ENCODE measurements at regions not wholly inside any gene's neighbourhood (a gene's known extent, or its start where the extent isn't known, plus 50 kb on each side); places are given as distances from the start of the nearest gene placed in this dataset.

DNA sequence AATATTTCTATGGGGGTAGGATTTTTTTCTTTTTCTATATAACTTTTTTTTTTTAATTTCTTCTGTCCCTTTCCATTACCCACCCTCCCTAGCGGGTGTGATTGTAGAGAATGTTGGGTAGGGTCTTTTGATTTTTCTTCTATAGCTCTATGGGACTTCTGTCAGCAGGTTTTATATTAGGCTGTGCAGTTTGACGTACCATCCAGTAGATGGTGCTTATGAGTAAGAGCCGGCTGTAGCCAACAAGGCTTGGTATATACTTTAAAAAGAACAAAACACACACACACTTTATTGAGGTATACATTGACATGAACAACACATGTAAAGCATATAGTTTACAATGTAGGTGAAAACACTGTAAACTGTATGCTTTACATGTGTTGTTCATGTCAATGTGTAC, 247.9 kb upstream of the POF1B start:
- WGBS (ENCODE audit: insufficient coverage, low coverage, missing lambda C conversion rate) = 0% methylated on average over 2 of the region's 3 CpGs
- no peaks in the 10 kb centered on the region for H3K4me1 ChIP-seq (replicated peaks in 1 of 2; ENCODE audit: control insufficient read depth in 2 of 2, insufficient read depth in 2 of 2, low read length in 2 of 2)
- no peaks in the 10 kb centered on the region for H3K79me2 ChIP-seq (ENCODE audit: control insufficient read depth, insufficient read depth, low read length)
- H3K36me3 ChIP-seq (ENCODE audit: control insufficient read depth, insufficient read depth, low read length) = no peaks in the 10 kb centered on the region
- H3K27ac ChIP-seq (ENCODE audit: extremely low read depth, low read depth, low read length) = no peak overlapping the region
- no peak overlapping the region for H2AFZ ChIP-seq (ENCODE audit: low read depth, low read length)
- POLR2A ChIA-PET = no interaction called here
- ATAC-seq = no peak
- H3K9me3 ChIP-seq (replicated peaks; ENCODE audit: control insufficient read depth, insufficient read depth, low read depth, low read length) = no peaks in the 10 kb centered on the region
- CTCF ChIA-PET (ENCODE audit: low intra/inter-chr PET ratio) = no interaction called here
- no peak overlapping the region for H3K4me2 ChIP-seq (ENCODE audit: insufficient read depth, low read length)
- BruUV-seq (replicated peaks) = no TSS peak
- no peaks in the 10 kb centered on the region for H4K20me1 ChIP-seq (replicated peaks; ENCODE audit: control insufficient read depth, insufficient read depth, low read length)
- no peak overlapping the region for H3K4me3 ChIP-seq
- TF ChIP-seq, protein P1, sequence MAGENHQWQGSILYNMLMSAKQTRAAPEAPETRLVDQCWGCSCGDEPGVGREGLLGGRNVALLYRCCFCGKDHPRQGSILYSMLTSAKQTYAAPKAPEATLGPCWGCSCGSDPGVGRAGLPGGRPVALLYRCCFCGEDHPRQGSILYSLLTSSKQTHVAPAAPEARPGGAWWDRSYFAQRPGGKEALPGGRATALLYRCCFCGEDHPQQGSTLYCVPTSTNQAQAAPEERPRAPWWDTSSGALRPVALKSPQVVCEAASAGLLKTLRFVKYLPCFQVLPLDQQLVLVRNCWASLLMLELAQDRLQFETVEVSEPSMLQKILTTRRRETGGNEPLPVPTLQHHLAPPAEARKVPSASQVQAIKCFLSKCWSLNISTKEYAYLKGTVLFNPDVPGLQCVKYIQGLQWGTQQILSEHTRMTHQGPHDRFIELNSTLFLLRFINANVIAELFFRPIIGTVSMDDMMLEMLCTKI (IDR thresholded peaks at IDR 0.05; ENCODE audit: partially characterized antibody) = no peak
- TF ChIP-seq PRPF4 (IDR thresholded peaks at IDR 0.05; ENCODE audit: insufficient read depth, low read depth, low read length, poor library complexity, severe bottlenecking) (no peak), ZNF77 (CRISPR knock-in tag; IDR thresholded peaks at IDR 0.05) (no peak), ZNF445 (CRISPR knock-in tag; IDR thresholded peaks at IDR 0.05; ENCODE audit: low read depth) (no peak), POLR2G (IDR thresholded peaks at IDR 0.05; ENCODE audit: low read depth, low read length) (no peak), MEF2A (IDR thresholded peaks at IDR 0.05; ENCODE audit: control insufficient read depth, low read depth, low read length) (no peak), KDM4B (IDR thresholded peaks at IDR 0.05; ENCODE audit: borderline replicate concordance in 2 of 2, low read depth in 1 of 2) (no peak), ZNF354B (CRISPR knock-in tag; IDR thresholded peaks at IDR 0.05) (no peak), ASH1L (IDR thresholded peaks at IDR 0.05; ENCODE audit: borderline replicate concordance, low read depth, partially characterized antibody) (no peak), ZFP30 (CRISPR knock-in tag; IDR thresholded peaks at IDR 0.05; ENCODE audit: borderline replicate concordance) (no peak), ARHGAP35 (IDR thresholded peaks at IDR 0.05; ENCODE audit: partially characterized antibody) (no peak), RAD21 (CRISPR knock-in tag; conservative IDR thresholded peaks at IDR 0.05 in 1 of 2, IDR thresholded peaks at IDR 0.05 in 1 of 2) (peak in 1 of 2 experiments; percentile 38; a peak in 2 of 4 replicates)
- TF ChIP-seq, protein P2, sequence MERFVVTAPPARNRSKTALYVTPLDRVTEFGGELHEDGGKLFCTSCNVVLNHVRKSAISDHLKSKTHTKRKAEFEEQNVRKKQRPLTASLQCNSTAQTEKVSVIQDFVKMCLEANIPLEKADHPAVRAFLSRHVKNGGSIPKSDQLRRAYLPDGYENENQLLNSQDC (CRISPR knock-in tag; IDR thresholded peaks at IDR 0.05) = no peak
- TF ChIP-seq, protein P3, sequence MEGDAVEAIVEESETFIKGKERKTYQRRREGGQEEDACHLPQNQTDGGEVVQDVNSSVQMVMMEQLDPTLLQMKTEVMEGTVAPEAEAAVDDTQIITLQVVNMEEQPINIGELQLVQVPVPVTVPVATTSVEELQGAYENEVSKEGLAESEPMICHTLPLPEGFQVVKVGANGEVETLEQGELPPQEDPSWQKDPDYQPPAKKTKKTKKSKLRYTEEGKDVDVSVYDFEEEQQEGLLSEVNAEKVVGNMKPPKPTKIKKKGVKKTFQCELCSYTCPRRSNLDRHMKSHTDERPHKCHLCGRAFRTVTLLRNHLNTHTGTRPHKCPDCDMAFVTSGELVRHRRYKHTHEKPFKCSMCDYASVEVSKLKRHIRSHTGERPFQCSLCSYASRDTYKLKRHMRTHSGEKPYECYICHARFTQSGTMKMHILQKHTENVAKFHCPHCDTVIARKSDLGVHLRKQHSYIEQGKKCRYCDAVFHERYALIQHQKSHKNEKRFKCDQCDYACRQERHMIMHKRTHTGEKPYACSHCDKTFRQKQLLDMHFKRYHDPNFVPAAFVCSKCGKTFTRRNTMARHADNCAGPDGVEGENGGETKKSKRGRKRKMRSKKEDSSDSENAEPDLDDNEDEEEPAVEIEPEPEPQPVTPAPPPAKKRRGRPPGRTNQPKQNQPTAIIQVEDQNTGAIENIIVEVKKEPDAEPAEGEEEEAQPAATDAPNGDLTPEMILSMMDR (IDR thresholded peaks at IDR 0.05 in 2 of 3, conservative IDR thresholded peaks at IDR 0.05 in 1 of 3; ENCODE audit: insufficient read depth in 2 of 3, low read depth in 1 of 3, low read length in 3 of 3) = peak in 2 of 3 experiments; percentile 25 to 40; a peak in 2 of 6 replicates
- TF ChIP-seq, protein P4, sequence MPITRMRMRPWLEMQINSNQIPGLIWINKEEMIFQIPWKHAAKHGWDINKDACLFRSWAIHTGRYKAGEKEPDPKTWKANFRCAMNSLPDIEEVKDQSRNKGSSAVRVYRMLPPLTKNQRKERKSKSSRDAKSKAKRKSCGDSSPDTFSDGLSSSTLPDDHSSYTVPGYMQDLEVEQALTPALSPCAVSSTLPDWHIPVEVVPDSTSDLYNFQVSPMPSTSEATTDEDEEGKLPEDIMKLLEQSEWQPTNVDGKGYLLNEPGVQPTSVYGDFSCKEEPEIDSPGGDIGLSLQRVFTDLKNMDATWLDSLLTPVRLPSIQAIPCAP (CRISPR knock-in tag; IDR thresholded peaks at IDR 0.05; ENCODE audit: borderline replicate concordance) = no peak
- no peak for FAIRE-seq
- H3K27me3 ChIP-seq (ENCODE audit: control insufficient read depth in 2 of 2, insufficient read depth in 2 of 2, low read length in 2 of 2) = no peaks in the 10 kb centered on the region
- in situ Hi-C loops (cut with MboI) (no loop called here), intact Hi-C loops (cut with micrococcal nuclease) (no loop called here)
- peak in 2 of 4 experiments; percentile 1 to 5 for DNase-seq (ENCODE audit: extremely low read depth in 1 of 4, low spot score in 3 of 4)
- H3K9ac ChIP-seq (ENCODE audit: insufficient read depth in 1 of 2, low read depth in 2 of 2, low read length in 2 of 2) = no peak overlapping the region
- no peaks in the 10 kb centered on the region for H3K9me1 ChIP-seq (ENCODE audit: control insufficient read depth, insufficient read depth, low read length)

Data from K562 (cell line).